NT2/D1 (cell line): ENCODE measurements at regions not wholly inside any gene's neighbourhood (a gene's known extent, or its start where the extent isn't known, plus 50 kb on each side); places are given as distances from the start of the nearest gene placed in this dataset.

ENCODE experiments used
- SUZ12 ChIP-seq: IDR thresholded peaks from 2 replicates; pipeline ENCODE4 v1.6.1; 2011; ENCODE audit not compliant: insufficient read length, insufficient read depth; ENCODE audit errors: extremely low read depth
- YY1 ChIP-seq: IDR thresholded peaks from 2 replicates; pipeline ENCODE4 v1.6.1; 2011; ENCODE audit not compliant: insufficient read length, insufficient read depth
- ZNF274 ChIP-seq: IDR thresholded peaks from 2 replicates; pipeline ENCODE4 v1.6.1; 2011; ENCODE audit warnings: mild to moderate bottlenecking, low read depth, low read length

GRCh38 chr12:14264316-14264715 lies 101.2 kb upstream of the ATF7IP start:
- TF ChIP-seq ZNF274 (no peak), YY1 (no peak), SUZ12 (no peak)
